Retinal pigment epithelial cell (primary cell): ENCODE measurements at regions not wholly inside any gene's neighbourhood (a gene's known extent, or its start where the extent isn't known, plus 50 kb on each side); places are given as distances from the start of the nearest gene placed in this dataset.

Source experiments
- DNase-seq: peaks from one replicate; pipeline ENCODE4 v3.0.0-alpha.2; 2010; ENCODE audit warnings: low read depth
- H3K4me3 ChIP-seq: 2 replicates; pipeline ENCODE4 v1.5.1; 2011; ENCODE audit warnings: mild to moderate bottlenecking, low read length, control low read depth, moderate library complexity
- TF ChIP-seq, protein P1 (sequence below): conservative IDR thresholded peaks from 2 replicates; pipeline ENCODE4 v1.5.1; 2011; ENCODE audit warnings: low read depth, low read length, control low read depth, inconsistent platforms

DNA sequence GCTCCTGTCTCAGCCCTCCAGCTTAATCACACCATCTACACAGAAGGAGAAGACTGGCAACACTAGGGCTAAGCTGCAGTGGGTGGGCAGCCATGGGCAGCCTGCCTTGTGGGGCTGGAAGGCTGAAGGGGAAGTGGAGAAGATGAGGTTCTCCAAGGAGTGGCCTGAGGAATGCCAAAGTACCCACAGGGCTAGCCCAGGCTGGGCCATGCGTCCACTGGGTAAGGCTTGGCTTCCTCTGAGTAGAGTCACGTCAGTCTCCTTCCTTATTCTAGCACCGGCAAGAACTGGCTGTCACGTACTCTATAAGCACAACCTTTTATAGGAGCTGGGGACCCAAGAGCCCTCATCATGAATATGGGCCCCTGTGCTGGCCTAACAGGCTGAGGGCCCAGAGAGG is 110.6 kb upstream of the SIRPA start:
- no peak for DNase-seq
- TF ChIP-seq, protein P1, sequence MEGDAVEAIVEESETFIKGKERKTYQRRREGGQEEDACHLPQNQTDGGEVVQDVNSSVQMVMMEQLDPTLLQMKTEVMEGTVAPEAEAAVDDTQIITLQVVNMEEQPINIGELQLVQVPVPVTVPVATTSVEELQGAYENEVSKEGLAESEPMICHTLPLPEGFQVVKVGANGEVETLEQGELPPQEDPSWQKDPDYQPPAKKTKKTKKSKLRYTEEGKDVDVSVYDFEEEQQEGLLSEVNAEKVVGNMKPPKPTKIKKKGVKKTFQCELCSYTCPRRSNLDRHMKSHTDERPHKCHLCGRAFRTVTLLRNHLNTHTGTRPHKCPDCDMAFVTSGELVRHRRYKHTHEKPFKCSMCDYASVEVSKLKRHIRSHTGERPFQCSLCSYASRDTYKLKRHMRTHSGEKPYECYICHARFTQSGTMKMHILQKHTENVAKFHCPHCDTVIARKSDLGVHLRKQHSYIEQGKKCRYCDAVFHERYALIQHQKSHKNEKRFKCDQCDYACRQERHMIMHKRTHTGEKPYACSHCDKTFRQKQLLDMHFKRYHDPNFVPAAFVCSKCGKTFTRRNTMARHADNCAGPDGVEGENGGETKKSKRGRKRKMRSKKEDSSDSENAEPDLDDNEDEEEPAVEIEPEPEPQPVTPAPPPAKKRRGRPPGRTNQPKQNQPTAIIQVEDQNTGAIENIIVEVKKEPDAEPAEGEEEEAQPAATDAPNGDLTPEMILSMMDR = no peak
- no peak overlapping the region for H3K4me3 ChIP-seq

DNA sequence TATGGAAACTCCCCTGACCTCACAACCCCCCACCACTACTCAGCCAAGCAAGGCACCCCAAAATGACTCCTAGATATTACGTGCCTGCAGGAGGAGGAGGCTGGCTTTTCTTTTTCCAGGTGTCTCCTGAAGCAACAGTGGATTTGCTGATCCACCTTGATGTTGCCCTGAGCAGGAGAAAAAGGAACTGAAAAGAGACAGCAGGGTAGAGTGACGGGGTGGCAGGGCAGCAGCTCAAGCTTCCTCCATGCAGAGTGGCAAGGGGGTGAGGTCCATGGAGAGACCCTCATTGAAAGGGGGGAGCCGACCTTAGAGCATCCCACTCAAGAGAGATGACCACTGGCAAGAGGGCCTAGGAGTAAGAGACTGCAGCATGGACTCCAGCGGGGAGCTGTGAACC is 112.0 kb upstream of the SIRPA start:
- TF ChIP-seq, protein P1 = no peak
- H3K4me3 ChIP-seq = no peak overlapping the region
- no peak for DNase-seq

DNA sequence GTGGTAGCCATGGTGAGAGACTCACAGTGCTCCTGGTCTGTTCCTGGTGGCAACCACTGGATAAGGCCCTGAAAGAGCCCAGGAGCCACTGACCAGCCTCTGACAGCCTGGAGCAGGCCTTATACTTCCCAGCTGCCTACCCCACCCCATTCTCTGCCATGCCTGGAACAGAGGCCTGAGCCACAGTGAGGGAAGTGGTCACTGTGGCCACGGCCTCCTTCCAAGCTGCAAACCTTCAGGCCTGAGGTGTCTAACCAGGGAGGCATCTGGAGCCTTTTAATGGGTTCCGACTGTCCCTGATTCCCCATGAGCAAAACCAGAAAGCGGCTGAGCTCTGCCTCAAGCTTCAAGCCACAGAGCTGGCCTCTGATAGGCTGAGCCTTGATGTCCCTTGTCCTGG is 113.0 kb upstream of the SIRPA start:
- no peak for DNase-seq
- TF ChIP-seq, protein P1 = no peak
- no peak overlapping the region for H3K4me3 ChIP-seq

DNA sequence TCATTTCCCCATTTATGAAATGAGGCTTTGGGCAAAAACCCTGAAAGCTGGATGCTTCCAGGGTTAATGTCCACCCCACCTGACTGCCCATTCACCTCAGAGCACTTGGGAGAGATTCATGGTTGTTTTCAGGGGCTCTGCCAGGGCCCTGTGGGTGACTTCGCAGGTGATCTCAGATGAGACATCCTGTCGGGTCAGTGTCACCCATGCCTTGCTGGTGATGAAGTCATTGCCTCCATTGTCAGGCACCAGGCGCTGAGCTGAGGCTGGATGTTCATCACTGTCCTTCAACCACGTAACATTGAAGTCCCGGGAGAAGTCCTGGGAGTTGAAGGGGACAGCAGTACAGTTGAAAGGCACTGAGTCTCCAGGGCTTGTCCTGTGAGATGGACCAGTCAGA is 115.6 kb upstream of the SIRPA start:
- DNase-seq = no peak
- H3K4me3 ChIP-seq = no peak overlapping the region
- TF ChIP-seq, protein P1 = no peak

DNA sequence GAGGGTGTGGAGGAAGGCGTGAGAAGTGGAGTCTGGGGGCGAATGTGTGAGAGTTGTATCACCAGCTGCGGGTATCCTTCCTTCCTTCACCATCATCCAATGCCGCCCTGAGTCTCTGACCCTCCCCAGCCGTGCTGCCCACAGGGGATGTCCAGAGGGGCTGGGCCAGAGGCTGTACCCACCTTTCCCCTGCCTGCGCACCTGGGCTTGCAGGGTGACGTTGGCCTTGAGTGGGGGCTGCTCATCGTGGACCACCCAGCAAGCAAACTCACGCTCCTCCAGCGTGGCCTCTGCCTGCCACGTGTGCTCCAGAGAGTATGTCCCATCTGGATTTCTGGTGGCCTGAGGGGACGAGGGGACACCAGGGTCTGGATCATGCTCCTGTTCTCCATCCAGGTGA is 116.9 kb upstream of the SIRPA start:
- DNase-seq = no peak
- H3K4me3 ChIP-seq = no peak overlapping the region
- TF ChIP-seq, protein P1 = no peak

DNA sequence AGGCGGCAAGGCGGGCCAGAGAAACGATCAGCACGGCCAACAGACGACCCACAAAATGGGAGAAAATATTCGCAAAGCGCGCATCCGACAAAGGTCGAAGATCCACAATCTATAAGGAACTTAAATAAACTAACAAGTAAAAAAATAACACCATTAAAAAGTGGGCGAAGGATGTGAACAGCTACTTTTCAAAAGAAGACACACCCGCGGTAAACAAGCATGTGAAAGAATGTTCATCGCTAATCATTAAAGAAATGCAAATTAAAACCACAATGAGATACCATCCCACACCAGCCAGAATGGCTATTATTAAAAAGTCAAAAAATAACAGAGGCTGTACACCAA is 117.8 kb upstream of the SIRPA start:
- no peak overlapping the region for H3K4me3 ChIP-seq
- no peak for DNase-seq
- TF ChIP-seq, protein P1 = no peak

DNA sequence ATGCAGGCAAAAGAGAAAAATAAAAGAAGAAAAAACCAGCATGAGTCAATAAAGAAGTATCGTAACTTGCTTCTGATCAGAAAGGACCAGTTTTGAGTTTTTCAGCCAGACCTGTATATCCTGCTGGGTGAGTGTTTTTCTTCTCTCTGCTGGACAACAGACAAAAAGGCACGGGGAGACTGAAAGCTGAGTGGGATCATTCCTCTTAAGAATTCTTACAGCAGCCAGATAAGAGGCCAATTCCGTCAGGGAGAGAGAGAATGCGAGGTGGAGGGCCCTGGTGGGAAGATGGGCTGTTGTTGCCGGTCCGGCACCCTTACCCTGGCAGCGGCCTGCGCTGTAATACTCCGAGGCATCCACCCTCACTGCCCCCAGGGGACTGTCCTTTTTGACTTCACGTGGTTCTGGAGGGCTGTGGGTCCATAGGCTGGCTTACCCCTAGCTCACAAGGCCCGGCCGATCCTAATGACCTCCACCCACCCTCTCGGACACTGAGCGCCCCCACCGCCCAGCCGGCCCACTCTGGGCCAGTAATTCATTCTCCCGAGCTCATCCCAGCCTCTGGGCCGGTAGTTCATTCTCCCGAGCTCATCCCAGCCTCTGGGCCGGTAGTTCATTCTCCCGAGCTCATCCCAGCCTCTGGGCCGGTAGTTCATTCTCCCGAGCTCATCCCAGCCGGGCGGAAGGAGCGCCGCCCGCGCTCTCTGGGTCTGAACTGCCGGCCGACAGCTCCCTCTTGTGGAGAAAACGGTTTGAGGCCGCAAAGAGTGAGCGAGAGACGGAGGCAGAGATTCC is 118.3 kb upstream of the SIRPA start:
- H3K4me3 ChIP-seq = peak overlapping the region; percentile 85
- peak; percentile 36 for DNase-seq
- TF ChIP-seq, protein P1 = peak; percentile 87
